SKM-1 (cell line): ENCODE measurements at regions not wholly inside any gene's neighbourhood (a gene's known extent, or its start where the extent isn't known, plus 50 kb on each side); places are given as distances from the start of the nearest gene placed in this dataset.
A peak's percentile ranks its signal among the peaks of the same experiment; 100 is the strongest.
"Not testable (repeated sequence)": the region's sequence is repeated elsewhere in the genome, so short reads cannot be mapped to it uniquely, and the experiment has no call there.

Experiments
- DNase-seq: peaks from one replicate; lab custom pipeline; 2025; ENCODE audit not compliant: unreplicated experiment; lab: John Stamatoyannopoulos, UW

- no peak for DNase-seq
Observed at GRCh38 chr5:100641833-100642232, 106.7 kb downstream of the FAM174A start.

GRCh38 chr5:100643473-100643872 lies 108.3 kb downstream of the FAM174A start:
- no peak for DNase-seq

GRCh38 chr5:100644185-100644584 lies 109.0 kb downstream of the FAM174A start:
- no peak for DNase-seq

GRCh38 chr5:100644776-100645175 lies 109.6 kb downstream of the FAM174A start:
- DNase-seq, result no peak

GRCh38 chr5:100646011-100646410 lies 110.8 kb downstream of the FAM174A start:
- no peak for DNase-seq

GRCh38 chr5:100646691-100647090 lies 111.5 kb downstream of the FAM174A start:
- DNase-seq, result no peak

GRCh38 chr5:100647461-100648230 lies 112.5 kb downstream of the FAM174A start:
- DNase-seq, result no peak

GRCh38 chr5:100654895-100655294 lies 119.7 kb downstream of the FAM174A start:
- no peak for DNase-seq

GRCh38 chr5:100656771-100657170 lies 121.6 kb downstream of the FAM174A start:
- DNase-seq, result not testable (repeated sequence)

GRCh38 chr5:100659080-100659795 lies 124.1 kb downstream of the FAM174A start:
- DNase-seq, result no peak

GRCh38 chr5:100664140-100664539 lies 129.0 kb downstream of the FAM174A start:
- no peak for DNase-seq

GRCh38 chr5:100667161-100667630 lies 132.0 kb downstream of the FAM174A start:
- peak; percentile 84 for DNase-seq

- no peak for DNase-seq
Observed at GRCh38 chr5:100668511-100668910, 133.3 kb downstream of the FAM174A start.

GRCh38 chr5:100676817-100677631 lies 141.8 kb downstream of the FAM174A start:
- DNase-seq, result no peak

- no peak for DNase-seq
Observed at GRCh38 chr5:100682625-100683024, 147.5 kb downstream of the FAM174A start.

- DNase-seq, result no peak
Observed at GRCh38 chr5:100683881-100684280, 148.7 kb downstream of the FAM174A start.

GRCh38 chr5:100685122-100685521 lies 149.9 kb downstream of the FAM174A start:
- not testable (repeated sequence) for DNase-seq

GRCh38 chr5:100688834-100689233 lies 153.7 kb downstream of the FAM174A start:
- DNase-seq, result not testable (repeated sequence)

GRCh38 chr5:100690036-100690560 lies 154.9 kb downstream of the FAM174A start:
- no peak for DNase-seq

- DNase-seq, result no peak
Observed at GRCh38 chr5:100691085-100691484, 155.9 kb downstream of the FAM174A start.

- DNase-seq, result no peak
Observed at GRCh38 chr5:100691548-100691947, 156.4 kb downstream of the FAM174A start.
